Fibroblast of the aortic adventitia (primary cell): ENCODE measurements at regions not wholly inside any gene's neighbourhood (a gene's known extent, or its start where the extent isn't known, plus 50 kb on each side); places are given as distances from the start of the nearest gene placed in this dataset.

Experiments used
- DNase-seq: peaks from one replicate; pipeline ENCODE4 v3.0.0-alpha.2; 2010; ENCODE audit warnings: low read depth
- H3K4me3 ChIP-seq: 2 replicates; pipeline ENCODE4 v1.5.1; 2011; ENCODE audit warnings: low read depth, mild to moderate bottlenecking, control low read depth, low read length, moderate library complexity
- TF ChIP-seq, protein P1 (sequence below): IDR thresholded peaks from 2 replicates; pipeline ENCODE4 v1.5.1; 2011; ENCODE audit warnings: mild to moderate bottlenecking, low read length, control low read depth, inconsistent platforms; ENCODE audit not compliant: insufficient read depth

GRCh38 chr17:33383488-33384023 lies 90.5 kb upstream of the ASIC2 start:
- TF ChIP-seq, protein P1, sequence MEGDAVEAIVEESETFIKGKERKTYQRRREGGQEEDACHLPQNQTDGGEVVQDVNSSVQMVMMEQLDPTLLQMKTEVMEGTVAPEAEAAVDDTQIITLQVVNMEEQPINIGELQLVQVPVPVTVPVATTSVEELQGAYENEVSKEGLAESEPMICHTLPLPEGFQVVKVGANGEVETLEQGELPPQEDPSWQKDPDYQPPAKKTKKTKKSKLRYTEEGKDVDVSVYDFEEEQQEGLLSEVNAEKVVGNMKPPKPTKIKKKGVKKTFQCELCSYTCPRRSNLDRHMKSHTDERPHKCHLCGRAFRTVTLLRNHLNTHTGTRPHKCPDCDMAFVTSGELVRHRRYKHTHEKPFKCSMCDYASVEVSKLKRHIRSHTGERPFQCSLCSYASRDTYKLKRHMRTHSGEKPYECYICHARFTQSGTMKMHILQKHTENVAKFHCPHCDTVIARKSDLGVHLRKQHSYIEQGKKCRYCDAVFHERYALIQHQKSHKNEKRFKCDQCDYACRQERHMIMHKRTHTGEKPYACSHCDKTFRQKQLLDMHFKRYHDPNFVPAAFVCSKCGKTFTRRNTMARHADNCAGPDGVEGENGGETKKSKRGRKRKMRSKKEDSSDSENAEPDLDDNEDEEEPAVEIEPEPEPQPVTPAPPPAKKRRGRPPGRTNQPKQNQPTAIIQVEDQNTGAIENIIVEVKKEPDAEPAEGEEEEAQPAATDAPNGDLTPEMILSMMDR: no peak
- no peak for DNase-seq
- H3K4me3 ChIP-seq: no peak overlapping the region

- H3K4me3 ChIP-seq: no peak overlapping the region
- DNase-seq: no peak
- TF ChIP-seq, protein P1: no peak
Measured at GRCh38 chr17:33385133-33385532, 92.0 kb upstream of the ASIC2 start.

DNA sequence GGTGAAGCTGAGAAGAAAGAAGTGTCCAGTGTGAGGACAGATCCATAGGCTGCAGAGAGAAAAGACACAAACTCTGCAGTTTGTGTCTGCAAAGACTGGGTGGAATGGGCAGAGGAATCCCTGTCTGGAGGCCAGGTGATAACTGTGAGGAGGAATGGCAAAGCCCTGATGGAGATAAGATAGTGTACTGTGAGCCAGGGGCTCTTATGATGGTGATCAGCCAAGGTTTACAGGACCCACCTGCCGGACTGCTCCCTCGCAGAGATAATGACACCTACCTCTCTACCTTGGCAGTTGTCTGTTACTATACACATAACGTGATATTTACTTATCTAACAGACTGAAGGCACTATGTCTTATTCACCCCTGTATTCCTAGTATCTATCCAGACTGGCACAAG lies 92.6 kb upstream of the ASIC2 start:
- no peak for DNase-seq
- H3K4me3 ChIP-seq: no peak overlapping the region
- TF ChIP-seq, protein P1: no peak

DNA sequence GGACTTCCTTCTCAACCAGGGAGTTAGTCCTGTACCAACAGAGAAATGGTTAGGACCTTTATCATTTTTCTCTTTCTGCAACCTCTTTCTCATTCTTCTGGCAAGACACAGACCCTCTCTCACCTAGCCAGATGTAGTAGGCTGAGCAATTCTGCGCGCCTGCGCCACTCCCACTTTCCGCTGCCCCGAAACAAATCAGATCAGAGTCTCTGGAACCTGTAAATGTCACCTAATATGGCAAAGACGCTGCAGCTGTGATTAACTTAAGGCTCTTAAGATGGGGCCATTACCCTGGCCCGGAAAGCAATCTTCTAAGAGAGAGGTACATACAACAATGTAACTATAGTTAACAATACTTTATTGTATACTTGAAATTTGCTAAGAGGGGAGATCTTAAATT lies 94.3 kb upstream of the ASIC2 start:
- H3K4me3 ChIP-seq: no peak overlapping the region
- TF ChIP-seq, protein P1: no peak
- no peak for DNase-seq

DNA sequence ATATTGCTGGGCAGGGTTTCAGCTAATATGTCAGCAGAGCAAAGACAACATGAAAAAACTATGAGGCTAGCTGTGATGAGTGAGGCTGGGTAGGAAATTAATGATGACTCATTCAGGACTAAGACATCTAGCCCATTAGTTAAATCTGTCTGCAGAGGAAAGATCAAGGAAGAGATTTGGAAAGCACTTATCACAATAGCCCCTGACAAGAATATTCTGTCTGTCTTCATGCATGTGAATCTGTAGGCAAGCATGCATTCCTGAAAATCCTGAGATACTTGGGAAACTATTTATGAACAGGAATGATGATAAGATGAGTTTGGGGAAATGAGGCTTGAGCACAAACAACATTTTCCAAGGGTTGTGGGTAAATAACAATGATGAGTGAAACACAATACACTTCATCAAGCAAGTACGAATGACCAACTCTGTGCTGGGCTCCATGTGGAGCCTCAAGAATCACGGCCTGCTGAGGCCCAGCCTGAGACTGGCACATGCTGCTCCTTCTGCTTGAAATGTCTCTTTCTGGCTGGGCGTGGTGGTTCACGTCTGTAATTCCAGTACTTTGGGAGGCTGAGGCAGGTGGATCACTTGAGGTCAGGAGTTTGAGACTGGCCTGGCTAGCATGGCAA lies 96.5 kb upstream of the ASIC2 start:
- TF ChIP-seq, protein P1: no peak
- DNase-seq: peak; percentile 1
- H3K4me3 ChIP-seq: no peak overlapping the region

- DNase-seq: no peak
- H3K4me3 ChIP-seq: no peak overlapping the region
- TF ChIP-seq, protein P1: no peak
Measured at GRCh38 chr17:33390479-33391176, 97.5 kb upstream of the ASIC2 start.
